RWPE2 (cell line): ENCODE measurements at regions not wholly inside any gene's neighbourhood (a gene's known extent, or its start where the extent isn't known, plus 50 kb on each side); places are given as distances from the start of the nearest gene placed in this dataset.

Source experiments
- ATAC-seq: fragments of 200-7000 bp; cut with Tn5 transposase; 3 replicates; pipeline ENCODE4 v1.9.1; 2021; ENCODE audit warnings: low read depth
- DNase-seq: peaks from one replicate; pipeline ENCODE4 v3.0.0-alpha.2; 2020; ENCODE audit warnings: low spot score
- H3K27ac ChIP-seq: fragments of 450-650 bp; 2 replicates; pipeline ENCODE4 v1.5.1; 2017; ENCODE audit warnings: mild to moderate bottlenecking; ENCODE audit not compliant: poor library complexity, severe bottlenecking
- H3K27me3 ChIP-seq: fragments of 250-450 bp; sonication (Bioruptor Pico); 2 replicates; pipeline ENCODE4 v1.5.1; 2021; ENCODE audit warnings: mild to moderate bottlenecking, moderate library complexity; ENCODE audit not compliant: insufficient read depth, poor library complexity, severe bottlenecking
- H3K36me3 ChIP-seq: fragments of 250-450 bp; sonication (Bioruptor Pico); 2 replicates; pipeline ENCODE4 v1.5.1; 2020; ENCODE audit warnings: low read depth, mild to moderate bottlenecking, moderate library complexity
- H3K4me1 ChIP-seq: fragments of 250-450 bp; sonication (Bioruptor Pico); 2 replicates; pipeline ENCODE4 v1.5.1; 2021; ENCODE audit warnings: mild to moderate bottlenecking, moderate library complexity; ENCODE audit not compliant: insufficient read depth, poor library complexity, severe bottlenecking
- H3K4me3 ChIP-seq: fragments of 250-450 bp; sonication (Bioruptor Pico); 2 replicates; pipeline ENCODE4 v1.5.1; 2021; ENCODE audit warnings: mild to moderate bottlenecking, moderate library complexity; ENCODE audit not compliant: severe bottlenecking
- H3K9me3 ChIP-seq: fragments of 250-450 bp; sonication (Bioruptor Pico); 2 replicates; pipeline ENCODE4 v1.5.1; 2021; ENCODE audit warnings: mild to moderate bottlenecking, moderate library complexity; ENCODE audit not compliant: severe bottlenecking
- TF ChIP-seq, protein P1 (sequence below): fragments of 450-650 bp; IDR thresholded peaks from one replicate; pipeline ENCODE4 v1.5.1; 2017; ENCODE audit warnings: mild to moderate bottlenecking, moderate library complexity; ENCODE audit not compliant: poor library complexity, severe bottlenecking

DNA sequence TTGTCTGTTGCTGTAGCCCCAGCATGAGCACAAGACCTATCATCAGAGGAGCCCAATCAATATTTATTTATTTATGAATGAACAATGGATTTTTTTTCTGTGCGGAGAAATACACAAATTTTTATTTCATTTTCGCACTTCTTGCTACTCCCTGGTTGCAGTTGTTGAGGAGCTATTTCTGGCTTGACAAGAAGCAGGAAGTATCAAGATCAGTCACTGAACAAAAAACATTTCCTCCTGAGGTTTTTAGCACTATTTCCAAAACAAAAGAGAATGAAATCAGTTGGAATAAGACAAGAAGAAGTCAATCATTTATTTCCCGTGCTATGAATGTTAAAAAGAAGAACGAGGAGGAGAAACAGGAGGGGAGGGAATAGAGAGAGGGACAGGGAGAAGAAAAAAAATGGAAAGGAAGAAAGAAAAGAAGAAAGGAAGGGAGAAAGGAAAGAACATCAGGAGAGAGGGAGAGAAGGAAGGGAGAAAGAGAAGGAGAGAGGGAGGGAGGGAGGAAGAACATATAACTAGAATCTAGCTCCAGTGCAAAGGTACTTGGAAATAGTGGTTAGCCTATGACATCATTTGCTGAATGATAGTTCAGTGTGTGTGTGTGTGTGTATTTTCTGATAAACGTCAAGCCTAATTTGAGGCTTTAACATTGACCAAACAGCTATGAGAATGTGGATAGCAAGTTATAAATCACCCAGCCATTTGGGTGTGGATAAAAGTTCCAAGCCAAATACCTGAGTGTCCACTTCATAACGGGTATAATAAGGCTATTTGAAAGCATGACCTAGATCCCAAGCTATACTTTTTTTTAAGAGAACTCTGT is 586.0 kb downstream of the EBF1 start:
- H3K27me3 ChIP-seq = no peaks in the 10 kb centered on the region
- no peaks in the 10 kb centered on the region for H3K9me3 ChIP-seq
- H3K27ac ChIP-seq = peak overlapping the region; percentile 10
- H3K36me3 ChIP-seq = no peaks in the 10 kb centered on the region
- no peak overlapping the region for H3K4me3 ChIP-seq
- DNase-seq (no peak), ATAC-seq (no peak)
- TF ChIP-seq, protein P1, sequence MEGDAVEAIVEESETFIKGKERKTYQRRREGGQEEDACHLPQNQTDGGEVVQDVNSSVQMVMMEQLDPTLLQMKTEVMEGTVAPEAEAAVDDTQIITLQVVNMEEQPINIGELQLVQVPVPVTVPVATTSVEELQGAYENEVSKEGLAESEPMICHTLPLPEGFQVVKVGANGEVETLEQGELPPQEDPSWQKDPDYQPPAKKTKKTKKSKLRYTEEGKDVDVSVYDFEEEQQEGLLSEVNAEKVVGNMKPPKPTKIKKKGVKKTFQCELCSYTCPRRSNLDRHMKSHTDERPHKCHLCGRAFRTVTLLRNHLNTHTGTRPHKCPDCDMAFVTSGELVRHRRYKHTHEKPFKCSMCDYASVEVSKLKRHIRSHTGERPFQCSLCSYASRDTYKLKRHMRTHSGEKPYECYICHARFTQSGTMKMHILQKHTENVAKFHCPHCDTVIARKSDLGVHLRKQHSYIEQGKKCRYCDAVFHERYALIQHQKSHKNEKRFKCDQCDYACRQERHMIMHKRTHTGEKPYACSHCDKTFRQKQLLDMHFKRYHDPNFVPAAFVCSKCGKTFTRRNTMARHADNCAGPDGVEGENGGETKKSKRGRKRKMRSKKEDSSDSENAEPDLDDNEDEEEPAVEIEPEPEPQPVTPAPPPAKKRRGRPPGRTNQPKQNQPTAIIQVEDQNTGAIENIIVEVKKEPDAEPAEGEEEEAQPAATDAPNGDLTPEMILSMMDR = no peak
- peaks cover 9% of the 10 kb centered on the region for H3K4me1 ChIP-seq

DNA sequence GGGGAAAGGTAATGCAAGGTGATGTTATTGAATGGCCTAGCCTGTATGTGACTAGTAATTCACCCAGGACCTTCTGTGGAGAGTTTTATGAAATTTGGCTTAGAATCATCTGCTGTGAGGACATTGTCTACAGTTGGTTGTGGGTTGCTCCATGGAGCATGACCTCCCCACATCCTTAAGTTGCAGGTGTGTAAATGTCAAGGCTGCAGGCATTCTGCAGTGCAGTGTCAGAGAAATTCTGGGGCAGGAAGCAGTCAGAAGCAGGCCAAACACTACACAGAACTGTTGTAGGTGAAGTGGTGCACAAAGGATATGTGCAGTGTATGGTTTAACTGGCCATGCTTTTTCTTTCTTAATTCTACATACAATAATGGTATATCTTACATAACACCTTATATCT is 588.3 kb downstream of the EBF1 start:
- H3K27ac ChIP-seq = no peak overlapping the region
- DNase-seq = no peak
- H3K4me3 ChIP-seq = no peak overlapping the region
- H3K9me3 ChIP-seq = peaks cover 2% of the 10 kb centered on the region
- no peak for ATAC-seq
- H3K36me3 ChIP-seq = no peaks in the 10 kb centered on the region
- H3K27me3 ChIP-seq = no peaks in the 10 kb centered on the region
- peaks cover 9% of the 10 kb centered on the region for H3K4me1 ChIP-seq
- TF ChIP-seq, protein P1 = no peak

DNA sequence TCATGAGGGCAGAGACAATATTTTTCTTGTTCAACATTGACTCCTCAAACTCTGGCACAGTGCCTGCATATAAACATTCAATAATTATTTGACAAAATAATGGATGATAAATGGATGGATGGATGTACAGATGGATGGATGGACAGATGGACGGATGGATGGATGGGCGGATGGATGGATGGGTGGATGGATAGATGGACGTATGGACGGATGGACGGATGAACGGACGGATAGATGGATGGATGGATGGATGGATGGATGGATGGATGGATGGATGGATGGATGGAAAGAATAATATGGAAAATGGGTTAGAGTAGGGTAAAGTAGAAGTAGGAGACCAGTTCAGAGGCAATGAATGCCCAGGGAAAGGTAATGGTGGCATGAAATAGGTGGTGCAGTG is 589.2 kb downstream of the EBF1 start:
- no peak overlapping the region for H3K27ac ChIP-seq
- TF ChIP-seq, protein P1 = no peak
- no peaks in the 10 kb centered on the region for H3K27me3 ChIP-seq
- no peaks in the 10 kb centered on the region for H3K36me3 ChIP-seq
- H3K9me3 ChIP-seq = peaks cover 11% of the 10 kb centered on the region
- H3K4me3 ChIP-seq = no peak overlapping the region
- DNase-seq (no peak), ATAC-seq (no peak)
- H3K4me1 ChIP-seq = peaks cover 9% of the 10 kb centered on the region

DNA sequence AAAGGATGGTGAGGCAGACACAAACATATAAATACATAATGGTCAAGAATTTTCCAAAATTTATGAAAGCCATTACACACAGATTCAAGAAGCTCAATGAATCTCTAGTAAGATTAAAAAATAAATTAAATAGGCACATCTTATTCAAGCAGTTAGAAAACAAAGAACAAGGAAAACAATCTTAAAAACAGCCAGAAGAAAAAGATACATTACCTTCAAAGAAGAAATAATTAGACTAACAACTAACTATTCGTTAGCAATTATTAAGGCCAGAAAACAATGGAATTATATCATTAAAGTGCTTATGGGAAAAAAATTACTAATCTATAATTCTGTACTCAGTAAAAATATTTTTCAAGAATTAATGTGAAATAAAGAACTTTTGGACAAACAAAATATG is 593.1 kb downstream of the EBF1 start:
- H3K27me3 ChIP-seq = no peaks in the 10 kb centered on the region
- no peak for DNase-seq
- no peak overlapping the region for H3K4me3 ChIP-seq
- TF ChIP-seq, protein P1 = no peak
- H3K4me1 ChIP-seq = no peaks in the 10 kb centered on the region
- peaks cover 11% of the 10 kb centered on the region for H3K9me3 ChIP-seq
- ATAC-seq = no peak
- no peak overlapping the region for H3K27ac ChIP-seq
- H3K36me3 ChIP-seq = no peaks in the 10 kb centered on the region

DNA sequence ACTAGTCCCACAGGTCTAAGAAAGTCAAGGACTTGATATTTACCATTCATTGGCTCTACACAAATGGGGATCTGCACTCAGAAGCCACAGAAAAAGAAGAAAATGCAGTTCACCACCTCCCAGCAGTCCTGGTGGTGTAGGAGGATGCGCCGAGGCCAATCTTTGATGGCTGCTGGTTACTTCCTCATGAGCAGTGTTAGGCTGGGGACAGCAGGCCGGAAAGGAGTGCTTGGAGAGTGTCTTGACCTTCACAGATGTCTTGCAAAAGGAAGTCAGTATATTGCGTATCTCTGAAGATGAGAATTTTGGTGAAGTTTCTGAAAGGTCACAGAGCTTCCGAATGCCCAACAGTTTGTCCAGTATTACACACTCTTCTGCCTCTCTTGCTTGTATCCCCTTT is 597.0 kb downstream of the EBF1 start:
- H3K9me3 ChIP-seq = peaks cover 11% of the 10 kb centered on the region
- H3K36me3 ChIP-seq = no peaks in the 10 kb centered on the region
- H3K27me3 ChIP-seq = no peaks in the 10 kb centered on the region
- H3K4me3 ChIP-seq = no peak overlapping the region
- TF ChIP-seq, protein P1 = no peak
- ATAC-seq (0 out of 3 replicates have a peak, but pooled peaks have one; percentile 23), DNase-seq (no peak)
- no peaks in the 10 kb centered on the region for H3K4me1 ChIP-seq
- H3K27ac ChIP-seq = no peak overlapping the region
